Occipital lobe (tissue), 1 donor: ENCODE measurements at regions not wholly inside any gene's neighbourhood (a gene's known extent, or its start where the extent isn't known, plus 50 kb on each side); places are given as distances from the start of the nearest gene placed in this dataset.
A peak's percentile ranks its signal among the peaks of the same experiment; 100 is the strongest.

Experiments used
- DNase-seq: peaks from one replicate; lab custom pipeline; 2025; lab: John Stamatoyannopoulos, UW

GRCh38 chr4:175947117-175947722, 118.4 kb upstream of the WDR17 start:
- no peak for DNase-seq

DNA sequence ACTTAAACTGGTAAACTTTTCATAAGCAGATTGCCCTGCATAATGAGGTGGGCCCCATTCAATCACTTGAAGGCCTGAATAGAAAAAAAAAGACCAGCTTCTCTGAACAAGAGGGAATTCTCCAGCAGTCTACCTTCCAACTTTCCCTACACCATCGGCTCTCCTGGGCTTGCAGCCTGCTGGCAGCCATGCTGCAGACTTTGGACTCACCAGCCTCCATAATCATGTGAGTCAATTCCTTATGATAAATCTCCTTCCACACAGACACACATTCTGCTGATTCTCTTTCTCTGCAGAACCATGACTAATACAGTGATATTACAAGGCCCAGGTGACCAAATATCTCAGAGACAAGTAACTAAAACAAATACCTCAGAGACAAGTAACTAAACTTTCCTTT, 113.8 kb upstream of the WDR17 start:
- DNase-seq = no peak

DNA sequence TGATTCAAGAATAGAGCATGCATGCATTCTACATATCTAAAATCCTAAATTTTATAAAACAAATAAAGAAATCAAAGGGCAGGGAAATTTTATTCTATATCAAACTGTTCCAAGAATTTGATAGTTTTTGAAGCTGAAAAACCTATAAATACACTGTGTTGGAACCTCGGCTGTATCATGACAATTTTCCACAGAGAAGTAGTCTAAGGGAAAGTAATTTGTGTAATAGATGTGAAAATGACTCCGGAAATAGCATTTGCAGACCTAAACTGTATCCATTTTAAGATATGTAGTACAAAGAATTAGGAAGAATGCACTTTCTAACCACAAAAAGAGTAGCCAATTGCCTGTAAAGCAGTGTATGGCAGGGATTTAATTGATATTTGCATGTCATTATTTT, 112.5 kb upstream of the WDR17 start:
- no peak for DNase-seq

- no peak for DNase-seq
Observed at GRCh38 chr4:175953960-175954521, 111.6 kb upstream of the WDR17 start.

DNA sequence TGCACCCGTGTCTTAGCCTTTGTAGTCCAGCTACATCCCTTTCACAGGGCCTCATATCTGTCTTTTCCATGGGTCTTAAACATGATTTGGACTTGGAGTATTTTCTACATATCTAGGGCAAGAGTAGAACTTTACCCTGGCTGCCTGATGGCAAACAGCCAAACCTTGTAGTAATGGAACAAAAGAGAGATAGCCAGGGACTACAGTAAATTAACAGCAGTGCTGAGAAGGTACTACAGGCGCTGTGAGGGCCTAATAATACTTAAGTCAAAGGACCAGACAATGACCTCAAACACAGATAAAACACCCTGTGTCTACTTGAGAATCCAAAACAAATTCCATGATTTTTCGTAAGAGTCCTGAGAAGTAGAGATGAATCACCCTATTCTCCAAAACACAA, 111.0 kb upstream of the WDR17 start:
- DNase-seq = no peak

GRCh38 chr4:175961604-175962003, 104.0 kb upstream of the WDR17 start:
- DNase-seq = no peak

DNA sequence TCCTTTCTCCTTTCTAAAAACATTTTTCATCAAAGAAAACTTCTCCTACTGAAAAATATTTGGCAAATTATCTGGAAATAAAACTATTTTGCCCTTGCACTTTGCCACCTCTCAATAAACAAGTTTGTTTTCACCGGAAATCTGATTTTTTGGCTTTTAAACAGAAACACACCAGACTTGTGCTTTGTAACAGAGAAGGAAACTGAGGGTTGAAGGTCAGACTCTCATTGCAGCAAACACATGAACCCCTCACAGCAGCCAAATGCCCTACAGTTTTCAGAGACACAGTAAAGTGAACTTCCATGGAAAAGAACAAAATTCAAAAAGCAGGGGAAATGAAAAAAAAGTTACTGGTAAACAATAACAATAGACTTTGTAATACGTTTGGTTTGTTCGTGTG, 95.6 kb upstream of the WDR17 start:
- DNase-seq = no peak

- DNase-seq = no peak
Observed at GRCh38 chr4:175970724-175971123, 94.9 kb upstream of the WDR17 start.

- DNase-seq = no peak
Observed at GRCh38 chr4:175971388-175972179, 94.1 kb upstream of the WDR17 start.

DNA sequence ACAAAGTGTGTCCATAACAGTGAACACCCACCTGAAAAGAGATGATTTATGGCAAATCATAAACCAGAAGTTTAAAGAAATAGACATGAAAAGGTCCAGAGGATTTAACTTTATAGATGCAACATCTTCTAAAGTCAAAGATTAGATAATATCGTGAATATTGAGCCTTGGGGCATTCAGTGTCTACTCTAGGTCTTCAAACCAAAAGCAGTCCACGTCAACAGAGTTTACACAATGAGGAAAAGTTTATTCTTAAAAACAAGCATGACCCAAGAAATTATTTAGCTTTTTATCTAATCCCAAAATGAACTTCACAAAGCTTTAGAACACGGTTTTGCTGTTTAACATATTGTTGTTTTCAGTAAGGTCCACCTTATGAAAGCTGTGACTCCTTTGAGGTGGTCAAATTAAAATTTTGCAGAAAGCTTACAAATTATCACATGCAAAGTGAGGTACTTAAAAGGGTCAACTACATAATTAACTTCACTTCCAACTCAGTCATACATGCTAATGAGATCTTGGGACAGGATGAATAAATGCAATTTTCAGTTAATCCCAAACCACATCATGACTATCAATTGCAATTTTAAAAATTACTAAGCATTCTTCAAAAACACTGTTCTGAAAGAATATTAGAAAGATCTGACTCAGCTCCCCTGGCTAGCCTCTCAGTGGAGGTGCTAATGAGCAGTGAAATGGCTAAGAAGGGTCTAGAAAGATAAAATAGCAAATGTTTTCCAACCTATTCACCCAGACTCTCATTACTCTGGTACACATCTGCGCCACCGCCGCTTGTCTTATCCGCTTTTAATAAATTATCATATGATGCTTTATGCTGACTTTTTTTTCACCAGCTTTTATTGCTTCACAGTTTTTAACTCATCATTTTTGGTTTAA, 92.4 kb upstream of the WDR17 start:
- no peak for DNase-seq

DNA sequence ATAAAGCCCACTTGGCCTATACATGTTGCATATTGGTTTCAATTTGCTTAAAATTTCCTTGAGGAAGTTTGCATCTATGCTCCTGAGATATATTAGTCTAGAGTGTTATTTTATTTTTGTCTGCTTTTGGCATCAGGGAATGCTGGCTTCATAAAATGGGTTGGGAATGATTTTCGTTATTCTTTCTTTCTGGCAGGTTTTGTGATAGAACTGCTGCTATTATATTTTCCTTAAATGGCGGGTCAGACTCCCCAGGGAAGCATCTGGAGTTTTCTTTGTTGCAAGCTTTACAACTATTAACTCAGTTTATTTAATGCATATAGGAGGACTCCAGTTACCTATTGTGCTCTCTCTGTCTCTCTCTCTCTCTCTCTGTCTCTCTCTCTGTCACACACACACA, 82.0 kb upstream of the WDR17 start:
- DNase-seq = no peak

GRCh38 chr4:175986668-175987067, 79.0 kb upstream of the WDR17 start:
- no peak for DNase-seq

GRCh38 chr4:175988511-175988910, 77.1 kb upstream of the WDR17 start:
- no peak for DNase-seq

DNA sequence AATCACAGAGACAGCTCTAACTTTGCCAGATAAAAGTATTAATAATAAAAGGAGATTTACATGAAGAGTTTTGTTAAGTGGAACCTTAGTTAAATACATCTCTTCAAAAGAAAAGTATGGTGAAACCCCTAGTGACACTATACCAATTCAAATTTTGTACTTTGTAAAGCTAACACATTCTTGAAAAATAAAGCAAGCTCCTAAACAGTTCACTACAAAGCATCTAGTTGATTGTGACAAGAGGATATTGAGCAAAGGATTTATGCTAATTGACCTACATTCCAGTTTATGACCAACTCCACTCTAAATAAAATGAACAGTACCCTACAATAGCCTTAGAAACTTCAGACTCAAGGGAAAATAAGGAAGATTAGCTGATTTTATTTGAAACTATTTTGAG, 69.4 kb upstream of the WDR17 start:
- DNase-seq = no peak

DNA sequence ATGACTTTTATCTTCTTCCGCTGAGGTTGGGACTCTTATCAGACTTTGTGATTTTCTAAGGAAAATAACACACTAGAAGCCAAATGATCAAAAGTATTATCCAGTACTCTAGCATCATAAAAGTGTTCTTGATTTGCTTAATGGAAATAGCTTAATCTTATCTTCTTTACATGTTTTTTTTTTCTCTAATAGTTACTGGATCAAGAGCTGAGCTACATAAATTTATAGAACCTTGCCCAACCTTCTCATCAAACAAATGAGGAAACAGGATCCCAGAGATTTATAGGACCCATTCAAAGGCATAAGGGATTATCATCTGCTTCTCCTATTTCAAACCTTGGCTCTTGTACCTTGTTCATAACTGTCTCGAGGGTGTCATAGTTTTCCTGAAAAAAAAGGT, 68.3 kb upstream of the WDR17 start:
- DNase-seq = no peak

- DNase-seq = no peak
Observed at GRCh38 chr4:175998782-175999181, 66.9 kb upstream of the WDR17 start.

GRCh38 chr4:175999944-176000343, 65.7 kb upstream of the WDR17 start:
- DNase-seq = no peak

GRCh38 chr4:176001151-176002006, 64.3 kb upstream of the WDR17 start:
- DNase-seq = peak; percentile 54

DNA sequence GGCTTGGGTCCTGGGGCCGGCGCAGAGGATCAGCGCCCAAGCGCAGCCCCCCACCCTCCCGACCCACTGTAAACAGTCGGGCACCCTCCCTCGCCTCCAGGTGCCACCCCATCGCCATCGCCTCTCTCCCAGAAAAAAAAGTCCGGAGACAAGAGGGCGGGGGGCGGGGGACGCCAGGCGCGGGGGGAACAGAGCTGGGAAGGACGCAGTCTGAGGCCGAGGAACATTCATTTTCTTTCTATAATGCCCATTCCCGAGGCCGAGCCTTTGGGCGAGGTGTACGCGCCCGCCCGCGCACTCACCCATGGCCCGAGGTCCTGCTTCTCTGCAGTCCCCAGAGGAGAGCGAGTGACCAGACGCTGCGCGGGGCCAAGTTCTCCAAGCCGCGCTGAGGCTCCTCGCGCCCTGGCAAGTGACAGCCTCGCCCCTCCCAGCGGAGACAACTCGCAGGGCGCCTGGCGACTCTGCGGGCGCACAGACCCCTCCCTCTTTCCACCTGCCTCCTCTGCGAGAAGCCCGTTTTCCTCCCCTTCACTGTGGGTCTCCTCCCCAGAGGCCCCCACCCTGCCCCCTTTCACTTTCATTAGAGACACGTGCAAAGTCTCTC, 63.5 kb upstream of the WDR17 start:
- peak; percentile 26 for DNase-seq

- no peak for DNase-seq
Observed at GRCh38 chr4:176005766-176006165, 59.9 kb upstream of the WDR17 start.

GRCh38 chr4:176009254-176009653, 56.4 kb upstream of the WDR17 start:
- no peak for DNase-seq
